GM21447 (cell line): ENCODE measurements at regions not wholly inside any gene's neighbourhood (a gene's known extent, or its start where the extent isn't known, plus 50 kb on each side); places are given as distances from the start of the nearest gene placed in this dataset.

Experiments used
- ATAC-seq: cut with Tn5 transposase; IDR thresholded peaks from one replicate; pipeline ENCODE4 v1.9.1; 2021; ENCODE audit not compliant: unreplicated experiment

GRCh38 chr15:66927201-66928077, 138.0 kb upstream of the SMAD3 start:
- ATAC-seq = no peak

- no peak for ATAC-seq
Measured at GRCh38 chr15:66928101-66928500, 137.3 kb upstream of the SMAD3 start.

GRCh38 chr15:66928784-66929183, 136.6 kb upstream of the SMAD3 start:
- no peak for ATAC-seq

GRCh38 chr15:66929843-66930402, 135.5 kb upstream of the SMAD3 start:
- ATAC-seq = no peak

- ATAC-seq = no peak
Measured at GRCh38 chr15:66931768-66932633, 133.4 kb upstream of the SMAD3 start.

GRCh38 chr15:66932634-66933024, 132.8 kb upstream of the SMAD3 start:
- no peak for ATAC-seq

- ATAC-seq = no peak
Measured at GRCh38 chr15:66933932-66934867, 131.2 kb upstream of the SMAD3 start.

GRCh38 chr15:66934868-66935520, 130.4 kb upstream of the SMAD3 start:
- no peak for ATAC-seq

GRCh38 chr15:66935688-66936087, 129.7 kb upstream of the SMAD3 start:
- no peak for ATAC-seq

GRCh38 chr15:66936109-66936860, 129.1 kb upstream of the SMAD3 start:
- no peak for ATAC-seq

- ATAC-seq = no peak
Measured at GRCh38 chr15:66936861-66937582, 128.4 kb upstream of the SMAD3 start.

GRCh38 chr15:66937588-66937987, 127.8 kb upstream of the SMAD3 start:
- ATAC-seq = no peak

GRCh38 chr15:66938114-66938830, 127.1 kb upstream of the SMAD3 start:
- no peak for ATAC-seq

- ATAC-seq = no peak
Measured at GRCh38 chr15:66939016-66939415, 126.4 kb upstream of the SMAD3 start.

GRCh38 chr15:66939451-66940023, 125.9 kb upstream of the SMAD3 start:
- no peak for ATAC-seq

- peak; percentile 76 for ATAC-seq
Measured at GRCh38 chr15:66940368-66940767, 125.0 kb upstream of the SMAD3 start.

GRCh38 chr15:66941108-66941711, 124.2 kb upstream of the SMAD3 start:
- no peak for ATAC-seq
